HepG2 (cell line): ENCODE measurements at regions not wholly inside any gene's neighbourhood (a gene's known extent, or its start where the extent isn't known, plus 50 kb on each side); places are given as distances from the start of the nearest gene placed in this dataset.

Source experiments
- ATF7-NPFF ChIP-seq: sonication (generic); formaldehyde crosslinking; IDR thresholded peaks from 2 replicates; pipeline ENCODE4 v1.8.1; 2023; ENCODE audit warnings: mild to moderate bottlenecking, low read depth, missing genetic modification reagents, moderate library complexity
- ZBTB7A ChIP-seq: sonication (generic); formaldehyde crosslinking; IDR thresholded peaks from 2 replicates; pipeline ENCODE4 v1.8.0; 2022; ENCODE audit warnings: mild to moderate bottlenecking, missing genetic modification reagents
- ZC3H13 ChIP-seq: sonication (generic); formaldehyde crosslinking; IDR thresholded peaks from 2 replicates; pipeline ENCODE4 v1.8.1; 2023; ENCODE audit warnings: mild to moderate bottlenecking, missing genetic modification reagents, moderate library complexity
- ZNF747 ChIP-seq: sonication (generic); formaldehyde crosslinking; IDR thresholded peaks from 2 replicates; pipeline ENCODE4 v1.8.1; 2023; ENCODE audit warnings: missing genetic modification reagents, mild to moderate bottlenecking, borderline replicate concordance
- TF ChIP-seq, protein P1 (sequence below): sonication (generic); formaldehyde crosslinking; IDR thresholded peaks from 2 replicates; pipeline ENCODE4 v1.5.0; 2020; ENCODE audit warnings: mild to moderate bottlenecking, missing genetic modification reagents, borderline replicate concordance
- TF ChIP-seq, protein P2 (sequence below), 2 experiments: sonication (generic) in 1 of 2; formaldehyde crosslinking in 1 of 2; IDR thresholded peaks; 2 replicates each; pipeline versions ENCODE4 v1.5.1 to v1.6.1; 2011 to 2020; ENCODE audit warnings: borderline replicate concordance in 1 of 2, low read depth in 1 of 2, low read length in 1 of 2, mild to moderate bottlenecking in 1 of 2, missing genetic modification reagents in 1 of 2, moderate library complexity in 1 of 2
- TF ChIP-seq, protein P3 (sequence below): IDR thresholded peaks from 2 replicates; pipeline ENCODE4 v1.6.1; 2016; ENCODE audit warnings: missing compliant biosample characterization, missing genetic modification reagents, borderline replicate concordance
- TF ChIP-seq, protein P4 (sequence below): sonication (generic); formaldehyde crosslinking; conservative IDR thresholded peaks from 2 replicates; pipeline ENCODE4 v1.4.0; 2020; ENCODE audit warnings: missing genetic modification reagents
- TF ChIP-seq, protein P5 (sequence below): IDR thresholded peaks from 2 replicates; pipeline ENCODE4 v1.6.1; 2016

DNA sequence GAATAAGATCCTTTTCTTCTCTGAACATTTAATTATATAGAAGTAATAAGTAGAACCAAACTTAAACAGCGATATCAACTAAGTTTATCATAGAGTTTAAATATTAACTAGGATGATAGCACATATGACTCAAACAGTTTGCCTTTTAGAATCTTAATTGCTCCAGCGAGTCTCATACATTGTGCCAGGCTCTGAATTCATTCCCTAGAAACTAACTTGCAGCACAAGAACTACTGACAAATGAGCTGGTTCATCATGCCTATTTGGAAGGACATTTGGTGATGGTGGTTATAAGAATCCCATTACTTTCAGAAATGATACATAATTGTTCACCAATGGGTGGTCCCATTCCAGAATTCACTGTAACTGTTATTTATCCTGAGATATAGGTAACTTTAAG lies 1026.6 kb upstream of the DDX18 start (continued):
- TF ChIP-seq, protein P1, sequence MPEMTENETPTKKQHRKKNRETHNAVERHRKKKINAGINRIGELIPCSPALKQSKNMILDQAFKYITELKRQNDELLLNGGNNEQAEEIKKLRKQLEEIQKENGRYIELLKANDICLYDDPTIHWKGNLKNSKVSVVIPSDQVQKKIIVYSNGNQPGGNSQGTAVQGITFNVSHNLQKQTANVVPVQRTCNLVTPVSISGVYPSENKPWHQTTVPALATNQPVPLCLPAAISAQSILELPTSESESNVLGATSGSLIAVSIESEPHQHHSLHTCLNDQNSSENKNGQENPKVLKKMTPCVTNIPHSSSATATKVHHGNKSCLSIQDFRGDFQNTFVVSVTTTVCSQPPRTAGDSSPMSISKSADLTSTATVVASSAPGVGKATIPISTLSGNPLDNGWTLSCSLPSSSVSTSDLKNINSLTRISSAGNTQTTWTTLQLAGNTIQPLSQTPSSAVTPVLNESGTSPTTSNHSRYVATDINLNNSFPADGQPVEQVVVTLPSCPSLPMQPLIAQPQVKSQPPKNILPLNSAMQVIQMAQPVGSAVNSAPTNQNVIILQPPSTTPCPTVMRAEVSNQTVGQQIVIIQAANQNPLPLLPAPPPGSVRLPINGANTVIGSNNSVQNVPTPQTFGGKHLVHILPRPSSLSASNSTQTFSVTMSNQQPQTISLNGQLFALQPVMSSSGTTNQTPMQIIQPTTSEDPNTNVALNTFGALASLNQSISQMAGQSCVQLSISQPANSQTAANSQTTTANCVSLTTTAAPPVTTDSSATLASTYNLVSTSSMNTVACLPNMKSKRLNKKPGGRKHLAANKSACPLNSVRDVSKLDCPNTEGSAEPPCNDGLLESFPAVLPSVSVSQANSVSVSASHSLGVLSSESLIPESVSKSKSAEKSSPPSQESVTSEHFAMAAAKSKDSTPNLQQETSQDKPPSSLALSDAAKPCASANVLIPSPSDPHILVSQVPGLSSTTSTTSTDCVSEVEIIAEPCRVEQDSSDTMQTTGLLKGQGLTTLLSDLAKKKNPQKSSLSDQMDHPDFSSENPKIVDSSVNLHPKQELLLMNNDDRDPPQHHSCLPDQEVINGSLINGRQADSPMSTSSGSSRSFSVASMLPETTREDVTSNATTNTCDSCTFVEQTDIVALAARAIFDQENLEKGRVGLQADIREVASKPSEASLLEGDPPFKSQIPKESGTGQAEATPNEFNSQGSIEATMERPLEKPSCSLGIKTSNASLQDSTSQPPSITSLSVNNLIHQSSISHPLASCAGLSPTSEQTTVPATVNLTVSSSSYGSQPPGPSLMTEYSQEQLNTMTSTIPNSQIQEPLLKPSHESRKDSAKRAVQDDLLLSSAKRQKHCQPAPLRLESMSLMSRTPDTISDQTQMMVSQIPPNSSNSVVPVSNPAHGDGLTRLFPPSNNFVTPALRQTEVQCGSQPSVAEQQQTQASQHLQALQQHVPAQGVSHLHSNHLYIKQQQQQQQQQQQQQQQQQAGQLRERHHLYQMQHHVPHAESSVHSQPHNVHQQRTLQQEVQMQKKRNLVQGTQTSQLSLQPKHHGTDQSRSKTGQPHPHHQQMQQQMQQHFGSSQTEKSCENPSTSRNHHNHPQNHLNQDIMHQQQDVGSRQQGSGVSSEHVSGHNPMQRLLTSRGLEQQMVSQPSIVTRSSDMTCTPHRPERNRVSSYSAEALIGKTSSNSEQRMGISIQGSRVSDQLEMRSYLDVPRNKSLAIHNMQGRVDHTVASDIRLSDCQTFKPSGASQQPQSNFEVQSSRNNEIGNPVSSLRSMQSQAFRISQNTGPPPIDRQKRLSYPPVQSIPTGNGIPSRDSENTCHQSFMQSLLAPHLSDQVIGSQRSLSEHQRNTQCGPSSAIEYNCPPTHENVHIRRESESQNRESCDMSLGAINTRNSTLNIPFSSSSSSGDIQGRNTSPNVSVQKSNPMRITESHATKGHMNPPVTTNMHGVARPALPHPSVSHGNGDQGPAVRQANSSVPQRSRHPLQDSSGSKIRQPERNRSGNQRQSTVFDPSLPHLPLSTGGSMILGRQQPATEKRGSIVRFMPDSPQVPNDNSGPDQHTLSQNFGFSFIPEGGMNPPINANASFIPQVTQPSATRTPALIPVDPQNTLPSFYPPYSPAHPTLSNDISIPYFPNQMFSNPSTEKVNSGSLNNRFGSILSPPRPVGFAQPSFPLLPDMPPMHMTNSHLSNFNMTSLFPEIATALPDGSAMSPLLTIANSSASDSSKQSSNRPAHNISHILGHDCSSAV (CRISPR knock-in tag) = no peak
- TF ChIP-seq, protein P2, sequence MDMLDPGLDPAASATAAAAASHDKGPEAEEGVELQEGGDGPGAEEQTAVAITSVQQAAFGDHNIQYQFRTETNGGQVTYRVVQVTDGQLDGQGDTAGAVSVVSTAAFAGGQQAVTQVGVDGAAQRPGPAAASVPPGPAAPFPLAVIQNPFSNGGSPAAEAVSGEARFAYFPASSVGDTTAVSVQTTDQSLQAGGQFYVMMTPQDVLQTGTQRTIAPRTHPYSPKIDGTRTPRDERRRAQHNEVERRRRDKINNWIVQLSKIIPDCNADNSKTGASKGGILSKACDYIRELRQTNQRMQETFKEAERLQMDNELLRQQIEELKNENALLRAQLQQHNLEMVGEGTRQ (IDR thresholded peaks at IDR 0.05; ENCODE audit: low read depth, low read length) = no peak
- TF ChIP-seq, protein P2 (CRISPR knock-in tag; IDR thresholded peaks at IDR 0.05; ENCODE audit: borderline replicate concordance) = no peak
- TF ChIP-seq ZC3H13 (no peak), ZBTB7A (CRISPR knock-in tag) (no peak), ZNF747 (CRISPR knock-in tag) (no peak), ATF7-NPFF (CRISPR knock-in tag) (no peak)
- TF ChIP-seq, protein P3, sequence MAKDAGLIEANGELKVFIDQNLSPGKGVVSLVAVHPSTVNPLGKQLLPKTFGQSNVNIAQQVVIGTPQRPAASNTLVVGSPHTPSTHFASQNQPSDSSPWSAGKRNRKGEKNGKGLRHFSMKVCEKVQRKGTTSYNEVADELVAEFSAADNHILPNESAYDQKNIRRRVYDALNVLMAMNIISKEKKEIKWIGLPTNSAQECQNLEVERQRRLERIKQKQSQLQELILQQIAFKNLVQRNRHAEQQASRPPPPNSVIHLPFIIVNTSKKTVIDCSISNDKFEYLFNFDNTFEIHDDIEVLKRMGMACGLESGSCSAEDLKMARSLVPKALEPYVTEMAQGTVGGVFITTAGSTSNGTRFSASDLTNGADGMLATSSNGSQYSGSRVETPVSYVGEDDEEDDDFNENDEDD (CRISPR knock-in tag) = no peak
- TF ChIP-seq, protein P4, sequence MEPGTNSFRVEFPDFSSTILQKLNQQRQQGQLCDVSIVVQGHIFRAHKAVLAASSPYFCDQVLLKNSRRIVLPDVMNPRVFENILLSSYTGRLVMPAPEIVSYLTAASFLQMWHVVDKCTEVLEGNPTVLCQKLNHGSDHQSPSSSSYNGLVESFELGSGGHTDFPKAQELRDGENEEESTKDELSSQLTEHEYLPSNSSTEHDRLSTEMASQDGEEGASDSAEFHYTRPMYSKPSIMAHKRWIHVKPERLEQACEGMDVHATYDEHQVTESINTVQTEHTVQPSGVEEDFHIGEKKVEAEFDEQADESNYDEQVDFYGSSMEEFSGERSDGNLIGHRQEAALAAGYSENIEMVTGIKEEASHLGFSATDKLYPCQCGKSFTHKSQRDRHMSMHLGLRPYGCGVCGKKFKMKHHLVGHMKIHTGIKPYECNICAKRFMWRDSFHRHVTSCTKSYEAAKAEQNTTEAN = no peak
- TF ChIP-seq, protein P5, sequence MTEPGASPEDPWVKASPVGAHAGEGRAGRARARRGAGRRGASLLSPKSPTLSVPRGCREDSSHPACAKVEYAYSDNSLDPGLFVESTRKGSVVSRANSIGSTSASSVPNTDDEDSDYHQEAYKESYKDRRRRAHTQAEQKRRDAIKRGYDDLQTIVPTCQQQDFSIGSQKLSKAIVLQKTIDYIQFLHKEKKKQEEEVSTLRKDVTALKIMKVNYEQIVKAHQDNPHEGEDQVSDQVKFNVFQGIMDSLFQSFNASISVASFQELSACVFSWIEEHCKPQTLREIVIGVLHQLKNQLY = no peak
- TF ChIP-seq, all 625 proteins: peak for 0
